Muscle of back (tissue), 3 donors: ENCODE measurements at regions not wholly inside any gene's neighbourhood (a gene's known extent, or its start where the extent isn't known, plus 50 kb on each side); places are given as distances from the start of the nearest gene placed in this dataset.
A peak's percentile ranks its signal among the peaks of the same experiment; 100 is the strongest.

Experiments used
- DNase-seq, 3 donors: peaks; one replicate each; pipeline versions ENCODE4 v3.0.0 to v3.0.0-alpha.2; 2013

DNA sequence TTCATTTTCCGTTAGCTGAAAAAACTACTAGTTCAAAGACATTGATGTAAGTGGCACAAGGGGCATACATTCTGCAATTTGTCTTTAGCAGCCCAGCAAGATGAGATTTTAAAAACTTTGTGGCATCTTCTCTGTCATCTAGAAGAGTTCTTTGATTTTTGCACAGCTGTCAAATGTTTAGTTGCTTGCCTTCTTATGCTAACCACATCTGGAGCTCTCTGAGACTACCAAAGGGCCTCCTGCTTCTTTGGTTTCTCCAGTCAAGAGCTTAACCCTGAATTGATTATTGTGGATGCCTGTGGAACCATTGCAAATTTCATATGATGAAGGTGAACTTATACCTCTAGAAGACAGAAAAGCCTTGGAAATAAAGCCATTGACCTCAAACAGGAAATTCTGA is 468.7 kb upstream of the RGMA start:
- DNase-seq = no peak

DNA sequence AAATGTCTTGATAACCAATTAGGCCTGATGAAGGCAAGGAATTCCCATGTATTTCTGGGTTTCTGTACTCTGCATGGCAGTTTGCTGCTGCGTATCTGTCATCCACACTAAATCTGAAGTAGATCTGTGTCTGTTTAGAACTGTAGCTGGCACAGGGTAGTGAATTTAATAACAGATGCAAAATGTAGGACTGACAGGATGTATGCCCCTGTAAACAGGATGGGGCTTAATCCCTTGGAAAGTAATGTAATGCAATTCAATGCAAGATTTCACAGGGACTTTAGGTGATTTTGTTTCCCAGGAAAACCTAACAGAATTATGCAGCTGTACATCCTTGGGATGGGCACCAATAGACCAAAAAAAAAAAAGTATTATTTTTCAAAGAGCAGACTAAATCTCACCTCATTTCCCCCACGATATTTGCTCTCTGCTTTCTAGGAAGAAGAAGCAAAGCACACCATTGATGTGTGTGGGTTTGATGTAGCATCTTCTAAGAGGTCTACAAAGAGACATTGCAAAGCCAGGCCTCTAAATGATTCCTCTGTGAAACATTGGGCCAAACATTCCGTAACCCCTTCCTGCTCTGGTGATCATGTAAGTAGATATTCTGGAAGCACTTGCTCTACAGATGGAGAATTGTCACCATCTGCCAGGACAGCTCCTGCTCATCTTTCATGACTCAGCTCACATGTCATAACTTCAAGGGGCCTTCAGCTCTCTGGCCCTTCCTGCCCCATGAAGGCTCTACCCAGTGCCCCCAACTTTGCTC is 464.3 kb upstream of the RGMA start:
- peak in 2 of 3 donors; percentile 16 to 58 for DNase-seq

DNA sequence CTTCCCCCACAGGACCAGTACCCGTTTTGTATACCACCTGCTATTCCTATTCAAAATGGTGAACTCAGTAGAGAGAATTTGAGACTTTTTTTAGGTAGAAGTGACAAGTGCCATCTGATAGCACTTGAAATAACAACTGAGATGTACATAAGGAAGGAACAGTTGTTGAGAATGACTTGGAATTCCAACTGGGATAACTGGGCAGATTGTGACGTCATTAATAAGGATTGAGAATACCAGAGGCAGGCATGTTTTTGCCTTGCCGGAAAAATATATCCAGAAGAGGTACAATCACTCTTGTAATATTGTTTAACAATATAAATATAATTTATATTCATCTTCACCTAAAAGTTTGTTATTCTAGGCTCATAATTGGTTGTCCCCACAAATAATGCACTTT is 454.1 kb upstream of the RGMA start:
- no peak for DNase-seq

DNA sequence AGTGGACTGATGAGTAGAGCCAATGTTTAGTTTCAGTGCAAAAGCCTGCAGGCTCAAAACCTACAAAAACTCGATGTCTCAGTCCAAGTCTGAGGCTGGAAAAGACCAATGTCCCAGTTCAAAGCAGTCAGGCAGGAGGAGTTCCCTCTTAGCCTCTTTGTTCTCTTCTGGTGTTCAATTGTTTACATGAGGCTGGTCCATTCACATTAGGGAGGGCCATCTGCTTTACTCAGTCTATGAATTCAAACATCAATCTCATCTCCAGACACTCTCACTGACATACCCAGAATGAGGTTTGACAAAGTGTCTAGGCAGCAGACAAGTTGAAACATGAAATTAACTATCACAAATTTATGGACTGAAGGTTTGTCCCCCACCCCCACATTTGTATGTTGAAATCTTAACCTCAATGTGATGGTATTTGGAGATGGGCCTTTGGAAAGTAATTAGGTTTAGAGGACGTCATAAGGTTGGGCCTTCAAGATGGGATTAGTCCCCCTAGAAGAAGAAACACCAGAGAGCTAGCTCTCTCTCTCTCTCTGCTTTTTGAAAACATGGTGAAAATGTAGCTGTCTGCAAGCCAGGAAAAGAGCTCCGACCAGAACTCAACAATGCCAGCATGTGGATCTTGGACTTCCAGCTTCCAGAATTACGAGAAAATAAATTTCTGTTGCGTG is 438.5 kb upstream of the RGMA start:
- no peak for DNase-seq

DNA sequence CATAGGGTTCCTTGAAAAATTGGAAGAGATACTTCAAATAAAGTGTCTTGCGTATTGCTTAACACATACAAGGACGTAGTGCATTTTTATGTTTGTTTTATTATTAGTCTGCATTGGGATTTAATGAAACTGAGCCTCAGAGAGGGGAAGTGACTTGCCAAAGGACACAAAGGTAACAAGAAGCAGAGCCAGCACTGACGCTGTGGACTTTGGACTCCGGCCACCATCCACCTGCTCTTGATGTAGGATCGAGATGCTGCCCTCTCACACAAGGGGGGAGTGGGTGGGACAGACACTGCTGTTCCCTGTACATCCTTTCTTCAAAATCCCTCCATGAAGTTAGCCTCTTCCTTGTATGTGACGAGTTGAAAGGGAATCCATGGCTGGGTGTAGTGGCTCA is 435.4 kb upstream of the RGMA start:
- no peak for DNase-seq

DNA sequence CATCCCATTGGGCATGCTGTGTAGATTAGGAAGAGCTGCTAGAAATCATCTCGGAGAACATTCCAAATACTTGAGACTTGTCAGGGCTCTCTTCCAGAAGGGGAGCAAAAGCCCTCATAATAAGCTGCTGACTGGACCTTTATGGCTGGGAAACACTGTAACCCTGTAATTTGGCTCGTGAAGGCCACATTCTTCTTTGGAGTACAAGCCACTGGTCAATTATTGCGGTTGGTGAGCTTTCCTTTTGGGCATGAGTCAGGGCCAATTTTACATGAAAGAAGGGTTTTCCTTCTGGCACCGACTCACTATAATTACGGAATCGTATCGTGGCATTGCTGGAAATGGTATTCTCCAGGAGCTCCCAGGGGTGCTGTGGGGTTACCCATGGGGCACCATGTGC is 434.5 kb upstream of the RGMA start:
- DNase-seq = peak in 2 of 3 donors; percentile 45 to 57

DNA sequence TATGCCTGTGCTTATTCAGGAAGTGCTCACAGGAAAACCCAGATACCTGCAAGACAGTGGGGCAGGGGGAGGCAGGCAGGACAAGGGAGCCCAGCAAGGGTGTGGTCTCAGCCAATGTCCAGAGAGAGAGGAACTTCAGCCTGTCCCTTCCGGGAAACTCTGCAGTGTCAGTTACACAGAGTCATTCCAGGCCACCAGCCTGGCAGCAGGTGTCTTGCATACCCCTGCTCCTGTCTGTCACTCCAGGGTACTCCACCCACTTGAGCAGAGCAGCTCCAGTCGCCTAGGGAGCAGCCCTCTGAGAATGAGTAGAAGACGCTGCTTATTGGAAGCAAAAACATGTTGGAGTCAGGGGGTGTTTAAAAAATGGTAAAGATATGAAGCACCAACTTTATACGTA is 431.2 kb upstream of the RGMA start:
- peak; percentile 62 to 67 (median 66) for DNase-seq

DNA sequence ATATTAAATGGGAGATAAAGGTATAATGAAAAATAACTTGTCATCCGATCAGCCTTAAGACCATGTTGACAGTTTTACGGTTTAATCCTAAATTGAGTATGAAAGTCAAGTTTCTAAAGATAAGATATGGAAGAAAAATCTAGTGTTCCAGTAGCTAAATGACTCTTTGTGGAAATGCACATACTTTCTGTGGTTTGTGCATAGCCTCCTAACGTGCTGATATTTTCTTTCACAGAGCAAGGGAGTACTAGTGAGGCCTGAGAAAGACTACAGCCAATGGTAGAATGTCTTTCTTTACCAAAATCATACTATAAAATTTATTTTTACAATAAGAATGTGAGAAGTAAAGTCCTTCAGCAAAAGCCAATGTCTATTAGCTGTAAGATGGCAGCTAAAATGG is 430.6 kb upstream of the RGMA start:
- no peak for DNase-seq

DNA sequence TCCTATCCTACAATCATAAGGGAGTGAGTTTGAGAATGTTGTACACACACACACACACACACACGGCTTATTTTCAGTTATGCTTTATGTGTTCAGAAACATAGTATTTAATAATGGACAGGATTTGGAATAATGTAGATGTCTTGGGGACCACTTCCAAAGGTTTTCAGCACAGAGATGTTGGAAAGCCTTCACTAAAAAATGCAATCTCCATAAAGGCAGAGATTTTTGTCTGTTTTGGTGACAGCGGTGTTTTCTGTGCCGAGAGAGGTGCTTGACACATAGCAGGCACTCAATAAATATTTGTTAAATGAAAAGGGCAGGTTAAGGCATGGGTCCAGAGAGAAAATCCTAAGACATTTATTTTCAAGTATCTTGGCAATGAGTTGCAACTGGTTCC is 428.2 kb upstream of the RGMA start:
- peak in 1 of 3 donors; percentile 67 for DNase-seq

DNA sequence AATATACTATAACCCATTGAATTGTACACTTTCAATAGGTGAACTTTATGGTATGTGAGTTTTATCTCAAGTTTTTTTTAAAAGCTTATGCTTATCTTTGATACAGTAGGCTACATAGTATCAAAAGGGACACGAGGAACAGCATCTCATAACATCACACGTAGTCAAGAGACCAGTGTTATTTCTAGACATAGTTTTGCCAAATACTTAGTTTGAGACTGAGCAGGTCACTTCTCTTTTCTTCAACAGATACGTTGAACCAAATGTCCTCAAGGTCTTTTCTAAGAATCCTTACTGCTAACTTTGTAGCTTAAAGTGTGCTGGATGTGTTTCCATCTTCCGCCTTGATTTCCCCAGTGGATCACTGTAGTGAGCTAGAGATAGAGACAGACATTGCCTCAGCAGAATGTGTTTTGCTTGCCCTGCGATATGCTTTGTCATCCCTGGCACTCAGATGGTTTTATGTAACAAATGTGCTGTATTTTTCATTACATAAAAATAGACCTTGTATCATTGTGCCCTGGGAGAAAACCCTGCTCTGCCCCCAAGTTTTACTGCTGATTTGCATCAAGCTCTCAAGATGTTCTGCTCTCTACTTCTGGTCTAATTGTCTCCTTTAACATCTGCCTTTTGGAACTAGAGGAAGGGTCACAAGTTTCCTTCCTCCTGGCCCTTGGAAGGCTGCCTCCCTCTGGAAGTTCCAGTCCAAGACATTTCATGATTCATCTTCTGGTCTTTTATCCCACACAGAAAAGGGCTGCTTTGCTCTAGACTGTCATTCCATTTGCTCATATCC is 426.4 kb upstream of the RGMA start:
- DNase-seq = peak; percentile 70 to 83 (median 71)

DNA sequence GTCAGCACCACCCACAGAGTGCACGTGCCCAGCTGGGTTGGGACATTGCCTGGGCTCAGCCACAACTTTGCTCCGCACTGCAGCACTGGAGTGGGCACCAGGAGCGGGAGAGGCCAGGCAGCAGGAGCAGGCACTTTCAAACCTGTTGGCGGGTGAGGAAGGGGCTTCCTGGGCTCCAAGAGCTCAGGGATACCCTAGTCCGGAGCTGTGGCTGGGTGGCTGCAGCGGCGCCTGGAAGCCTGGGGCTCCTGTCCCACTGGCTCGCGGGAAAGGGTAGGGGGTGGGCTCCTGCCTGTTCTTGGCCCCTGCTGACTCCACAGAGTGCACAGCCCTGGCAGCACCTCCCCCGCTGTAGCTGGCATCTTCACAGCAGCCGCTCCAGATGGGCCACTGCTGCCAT is 417.6 kb upstream of the RGMA start:
- no peak for DNase-seq

DNA sequence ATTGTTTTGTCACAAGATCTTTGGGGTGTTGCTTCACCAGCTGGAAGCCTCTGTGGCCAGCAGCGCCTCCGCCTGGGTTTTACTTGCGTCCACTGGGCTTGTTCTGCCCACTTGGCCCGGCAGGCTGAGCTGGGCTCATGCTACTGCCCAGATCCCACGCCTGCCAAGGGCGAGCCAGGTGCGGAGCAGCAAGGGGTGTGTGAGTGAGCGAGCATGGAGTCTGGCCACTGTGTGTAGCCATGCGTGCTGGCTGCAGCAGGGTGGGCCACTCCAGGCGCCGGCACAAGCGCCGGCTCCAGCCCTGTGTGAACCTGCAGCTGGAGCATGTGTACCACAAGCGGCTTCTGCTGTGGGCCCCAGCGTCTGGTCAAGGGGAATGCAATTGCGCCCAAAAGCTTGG is 416.5 kb upstream of the RGMA start:
- no peak for DNase-seq

DNA sequence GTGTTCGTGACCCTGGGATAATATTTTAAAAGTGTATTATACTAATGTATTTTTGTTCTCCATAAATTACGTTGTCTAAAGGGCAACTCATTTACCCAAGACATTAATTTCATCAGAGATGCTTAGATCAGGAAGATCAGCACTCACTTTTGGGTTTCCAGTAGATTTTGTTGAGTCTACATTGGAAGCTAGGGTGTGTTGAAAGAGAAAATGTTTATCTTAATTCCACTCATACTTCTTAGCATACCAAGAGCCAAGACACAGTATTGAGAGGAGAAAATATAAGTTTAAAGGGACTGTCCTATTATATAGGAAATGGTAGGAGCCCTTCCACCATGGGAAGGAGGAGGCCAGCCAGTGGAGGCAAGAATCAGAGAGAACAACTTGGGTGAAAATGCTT is 412.9 kb upstream of the RGMA start:
- no peak for DNase-seq

DNA sequence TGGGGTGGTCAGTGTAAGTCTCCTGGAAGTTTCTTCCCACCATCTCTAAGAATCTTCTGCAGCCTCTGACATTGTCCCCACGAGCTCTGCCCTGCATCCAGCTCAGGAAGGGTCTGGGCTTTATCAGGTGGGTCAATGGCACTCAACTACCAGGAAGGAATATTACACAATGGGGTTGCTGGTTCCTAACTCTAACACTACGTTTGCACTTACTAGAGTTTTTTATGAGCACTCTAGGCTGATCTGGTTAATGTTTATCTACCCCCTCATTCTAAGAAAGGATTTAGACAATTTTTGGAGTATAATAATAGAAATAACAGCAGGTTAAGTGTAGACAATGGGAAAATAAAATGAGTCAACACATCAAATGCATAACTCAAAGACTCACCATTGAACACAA is 411.1 kb upstream of the RGMA start:
- DNase-seq = no peak

DNA sequence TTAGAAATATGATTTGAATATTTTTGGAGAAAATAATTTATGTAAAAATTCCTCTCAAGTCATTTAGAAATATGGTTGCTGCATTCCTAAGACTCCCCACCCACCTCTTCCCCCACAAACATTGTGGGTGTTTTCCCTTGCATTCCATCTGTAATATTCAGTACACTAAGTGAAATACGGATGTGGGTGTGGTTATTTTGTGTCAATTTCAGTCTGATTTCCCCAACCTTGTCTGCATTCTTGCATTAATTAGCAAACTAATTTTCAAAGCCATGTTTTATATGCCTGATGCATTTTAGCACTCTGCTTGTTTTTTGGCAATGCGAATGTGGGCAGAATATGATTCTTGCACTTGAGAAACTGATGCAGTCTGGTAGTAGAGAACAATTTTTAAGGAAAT is 408.3 kb upstream of the RGMA start:
- DNase-seq = no peak

DNA sequence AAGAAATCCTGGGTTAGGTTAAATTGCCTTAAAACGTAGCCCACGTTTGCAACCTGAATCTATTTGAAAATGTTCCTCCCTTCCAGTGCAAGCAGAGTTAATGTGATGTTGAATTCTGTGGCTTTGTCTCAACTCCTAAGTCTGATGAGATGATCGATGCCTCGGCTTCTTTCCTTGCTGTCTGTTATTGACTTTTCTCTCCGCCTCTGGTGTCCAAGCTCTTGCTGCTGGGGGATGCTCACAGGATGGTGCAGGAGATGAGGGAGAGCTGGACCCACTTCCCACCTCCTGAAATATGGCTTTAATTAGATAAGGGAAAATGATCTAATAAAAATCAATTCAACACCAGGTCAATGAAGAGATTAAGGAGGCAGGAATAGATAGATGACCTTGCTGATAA is 407.9 kb upstream of the RGMA start:
- DNase-seq = no peak

DNA sequence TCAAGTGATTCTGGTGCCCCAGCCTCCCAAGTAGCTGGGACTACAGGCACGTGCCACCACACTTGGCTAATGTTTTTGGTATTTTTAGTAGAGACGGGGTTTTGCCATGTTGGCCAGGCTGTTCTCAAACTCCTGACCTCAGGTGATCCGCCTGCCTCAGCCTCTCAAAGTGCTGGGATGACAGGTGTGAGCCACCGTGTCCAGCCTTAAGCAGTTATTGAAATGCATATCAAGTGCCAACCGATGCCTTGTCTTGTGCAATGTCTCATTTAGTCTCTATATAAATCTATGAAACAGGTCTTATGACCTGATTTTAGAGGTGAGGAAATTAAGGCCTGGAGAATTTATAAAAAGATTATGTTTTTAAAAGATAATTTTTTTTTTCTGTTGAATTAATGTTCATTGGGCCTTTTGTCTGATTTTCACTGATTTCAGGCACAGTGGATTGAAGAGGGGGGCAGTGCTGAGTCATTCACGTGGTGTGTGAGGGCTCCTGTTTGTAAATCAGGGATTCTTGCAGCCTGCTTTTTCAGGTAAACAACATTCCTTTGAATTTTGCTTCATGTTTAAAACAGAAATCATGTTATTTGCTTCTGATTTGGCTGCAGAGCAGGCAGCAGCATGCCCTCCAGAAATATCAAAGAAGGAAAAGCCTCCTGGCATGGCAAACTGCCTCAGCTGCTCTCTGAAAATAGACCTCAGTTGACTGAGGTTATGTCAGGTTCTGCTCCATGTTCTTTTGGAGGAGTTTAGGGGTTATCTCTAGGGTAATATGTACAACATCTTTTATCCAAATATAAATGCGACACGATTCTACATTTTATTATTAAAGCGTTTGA is 407.0 kb upstream of the RGMA start:
- DNase-seq = no peak

DNA sequence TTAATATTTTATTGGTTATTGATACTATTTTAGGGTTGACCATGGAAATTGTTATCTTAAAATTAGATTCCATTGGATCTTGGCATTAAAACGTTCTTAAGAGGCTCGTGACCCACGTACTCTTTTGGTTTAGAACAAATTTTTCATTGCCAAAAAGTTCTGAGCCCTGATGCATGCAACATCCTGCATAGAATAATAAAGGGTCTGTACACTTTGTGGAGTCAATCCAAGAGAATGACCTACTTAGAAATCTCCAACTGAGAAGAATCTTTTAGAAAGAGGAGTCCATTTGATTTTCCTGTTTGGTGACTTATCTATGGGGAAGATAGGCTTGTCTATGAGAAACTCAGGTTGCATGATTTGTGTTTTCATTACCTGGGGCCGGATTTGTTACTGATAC is 404.2 kb upstream of the RGMA start:
- DNase-seq = peak in 1 of 3 donors; percentile 52

DNA sequence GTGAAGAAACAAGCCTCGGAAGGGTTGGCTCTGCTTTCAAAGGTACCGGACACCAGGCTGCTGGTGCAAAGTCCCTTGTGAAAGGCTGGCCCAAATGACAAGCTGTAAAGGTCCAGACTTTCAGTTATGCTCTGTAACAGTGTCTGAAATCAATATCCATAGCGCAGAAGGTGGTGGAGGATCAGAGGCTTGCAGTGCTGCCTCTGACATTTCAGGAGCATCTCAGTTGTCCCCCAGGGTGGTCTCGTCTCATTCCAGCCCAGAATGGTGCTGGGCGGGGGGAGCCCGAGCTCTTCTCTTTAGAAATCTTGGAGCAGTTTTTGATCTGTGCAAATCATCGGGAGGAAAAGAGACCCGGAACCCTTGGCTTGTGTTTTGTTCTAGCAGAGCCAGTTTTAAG is 402.3 kb upstream of the RGMA start:
- DNase-seq = no peak

DNA sequence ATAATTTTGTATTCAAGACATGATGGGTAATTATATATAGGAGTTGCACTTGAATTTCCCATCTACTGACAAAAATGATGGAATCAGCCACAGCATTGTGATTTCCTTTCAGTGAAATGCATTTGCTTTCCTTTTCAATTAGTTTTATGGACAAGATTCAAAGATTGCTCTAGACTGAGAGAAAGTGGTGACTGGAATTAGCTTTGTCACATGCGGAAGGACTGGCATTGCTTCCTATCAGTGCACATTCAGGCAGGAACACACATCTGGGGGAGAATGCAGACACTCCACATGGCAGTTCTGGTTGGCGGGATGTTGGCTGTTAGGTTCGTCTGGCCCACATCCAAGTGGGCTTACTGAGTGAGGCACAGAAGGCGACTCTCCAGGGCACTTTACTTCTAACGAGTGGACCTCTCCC is 399.3 kb upstream of the RGMA start:
- no peak for DNase-seq

DNA sequence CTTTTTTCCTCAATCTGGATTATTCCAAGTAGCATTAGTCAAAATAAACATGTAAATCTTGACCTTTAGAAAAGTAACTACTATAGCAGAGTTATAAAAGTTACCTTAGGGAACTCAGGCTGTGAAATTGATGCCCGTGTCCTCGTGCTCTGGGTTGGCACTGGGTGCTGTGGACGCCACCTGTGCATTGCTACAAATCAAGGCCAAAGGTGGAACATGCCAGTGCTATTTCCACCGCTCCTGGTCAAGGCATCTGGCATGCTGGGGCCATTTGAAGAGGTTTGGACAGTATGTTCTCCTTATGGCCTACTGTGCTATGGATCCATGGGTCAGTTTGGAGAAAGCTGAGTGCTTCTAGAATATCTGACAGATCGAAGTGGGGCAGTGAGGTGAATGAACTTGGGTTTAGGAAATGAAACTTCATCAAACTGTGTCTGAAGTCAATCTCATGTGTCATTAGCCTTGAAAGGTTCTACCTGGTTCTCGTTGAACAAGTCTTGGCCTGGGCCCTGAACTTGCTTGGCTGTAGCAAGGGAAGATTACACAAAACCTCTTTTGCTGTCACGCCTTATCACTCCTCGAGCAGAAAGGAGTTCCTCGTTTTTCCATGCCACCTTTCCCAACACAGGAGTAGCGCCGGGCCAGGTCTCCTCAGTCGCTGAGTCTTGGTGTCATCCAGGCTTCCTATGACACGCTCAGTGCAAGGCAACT is 397.6 kb upstream of the RGMA start:
- no peak for DNase-seq
